HUES6 (cell line): ENCODE measurements at regions not wholly inside any gene's neighbourhood (a gene's known extent, or its start where the extent isn't known, plus 50 kb on each side); places are given as distances from the start of the nearest gene placed in this dataset.

Experiments
- H3K27ac ChIP-seq: 2 replicates; pipeline ENCODE4 v1.7.0; 2013; ENCODE audit warnings: low read depth, mild to moderate bottlenecking, low read length, inconsistent platforms
- H3K27me3 ChIP-seq: 2 replicates; pipeline ENCODE4 v1.6.1; 2013; ENCODE audit warnings: low read length; ENCODE audit not compliant: control insufficient read depth, insufficient read depth
- H3K36me3 ChIP-seq: 2 replicates; pipeline ENCODE4 v1.6.1; 2013; ENCODE audit warnings: low read length; ENCODE audit not compliant: control insufficient read depth, insufficient read depth
- H3K4me1 ChIP-seq: 2 replicates; pipeline ENCODE4 v1.6.1; 2013; ENCODE audit warnings: low read length; ENCODE audit not compliant: control insufficient read depth, insufficient read depth
- H3K4me3 ChIP-seq: 2 replicates; pipeline ENCODE4 v1.5.1; 2013; ENCODE audit warnings: low read depth, low read length
- H3K9ac ChIP-seq: one replicate; pipeline ENCODE4 v1.6.1; 2013; ENCODE audit warnings: mild to moderate bottlenecking, low read length
- H3K9me3 ChIP-seq: 2 replicates; pipeline ENCODE4 v1.6.1; 2013; ENCODE audit warnings: low read depth, low read length; ENCODE audit not compliant: control insufficient read depth, insufficient read depth

DNA sequence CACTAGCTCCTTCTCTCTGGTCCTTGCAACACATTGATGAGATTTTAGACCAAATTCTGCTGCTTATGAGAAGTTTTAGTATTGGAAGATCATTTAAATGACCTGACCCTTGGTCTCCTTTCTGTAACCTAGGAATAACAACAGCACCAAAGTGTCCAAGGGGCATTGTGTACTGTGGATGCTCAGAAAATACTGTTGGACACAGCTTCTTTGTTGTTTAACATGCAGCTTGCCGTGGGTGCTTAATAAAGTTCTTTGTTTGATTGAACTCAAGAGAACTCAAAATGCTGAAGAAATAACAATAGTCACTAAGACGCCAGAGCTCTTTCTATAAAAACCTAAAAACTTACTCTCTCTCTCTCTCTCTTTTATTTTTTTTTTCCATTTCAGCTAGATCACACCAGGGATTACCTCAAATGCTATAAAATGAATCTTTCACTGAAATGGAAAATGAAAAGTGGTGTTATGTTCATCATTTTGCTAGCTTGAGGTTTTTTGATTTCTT is 548.9 kb upstream of the CDH8 start:
- no peak overlapping the region for H3K9ac ChIP-seq
- no peaks in the 10 kb centered on the region for H3K36me3 ChIP-seq
- no peaks in the 10 kb centered on the region for H3K4me1 ChIP-seq
- H3K27ac ChIP-seq: no peak overlapping the region
- H3K4me3 ChIP-seq: no peak overlapping the region
- H3K27me3 ChIP-seq: no peaks in the 10 kb centered on the region
- H3K9me3 ChIP-seq: peaks cover 16% of the 10 kb centered on the region

DNA sequence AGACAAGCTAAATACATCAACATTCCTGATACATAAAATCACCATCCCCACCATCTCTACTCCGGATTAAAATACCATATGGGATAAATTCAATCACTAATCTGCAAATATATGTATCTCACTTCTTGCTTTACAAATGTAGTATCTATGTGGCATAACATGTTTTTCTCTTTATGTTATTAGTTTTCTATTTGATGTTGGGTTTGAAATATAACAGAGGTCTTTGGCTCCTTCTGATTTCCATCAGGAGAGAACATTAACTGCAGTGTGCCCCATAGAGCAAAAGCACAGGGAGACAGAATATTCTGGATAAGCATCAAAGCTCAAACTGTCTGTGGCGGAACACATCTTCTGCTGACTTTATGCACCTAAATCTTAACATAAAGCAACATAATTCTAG is 547.2 kb upstream of the CDH8 start:
- Histone ChIP-seq H3K4me3 (no peak overlapping the region), H3K27me3 (no peaks in the 10 kb centered on the region), H3K9ac (no peak overlapping the region), H3K4me1 (no peaks in the 10 kb centered on the region), H3K36me3 (no peaks in the 10 kb centered on the region), H3K27ac (no peak overlapping the region), H3K9me3 (peaks cover 16% of the 10 kb centered on the region)

DNA sequence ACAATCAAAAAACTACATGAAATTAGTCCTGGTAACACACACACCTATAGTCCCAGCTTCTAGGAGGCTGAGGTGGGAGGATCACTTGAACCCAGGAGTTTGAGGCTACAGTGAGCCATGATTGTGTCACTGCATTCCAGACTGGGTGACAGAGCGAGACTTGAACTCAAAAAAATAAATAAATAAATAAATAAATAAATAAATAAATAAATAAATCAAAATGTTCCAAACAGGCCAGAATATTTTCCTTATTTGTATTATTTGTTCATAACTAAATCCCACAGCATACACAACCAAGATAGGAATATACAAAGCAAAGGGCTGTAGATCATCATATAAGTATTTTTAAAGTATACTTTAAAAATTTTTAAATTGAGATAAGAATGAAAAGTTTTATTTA is 537.2 kb upstream of the CDH8 start:
- Histone ChIP-seq H3K36me3 (no peaks in the 10 kb centered on the region), H3K9ac (no peak overlapping the region), H3K27ac (no peak overlapping the region)

DNA sequence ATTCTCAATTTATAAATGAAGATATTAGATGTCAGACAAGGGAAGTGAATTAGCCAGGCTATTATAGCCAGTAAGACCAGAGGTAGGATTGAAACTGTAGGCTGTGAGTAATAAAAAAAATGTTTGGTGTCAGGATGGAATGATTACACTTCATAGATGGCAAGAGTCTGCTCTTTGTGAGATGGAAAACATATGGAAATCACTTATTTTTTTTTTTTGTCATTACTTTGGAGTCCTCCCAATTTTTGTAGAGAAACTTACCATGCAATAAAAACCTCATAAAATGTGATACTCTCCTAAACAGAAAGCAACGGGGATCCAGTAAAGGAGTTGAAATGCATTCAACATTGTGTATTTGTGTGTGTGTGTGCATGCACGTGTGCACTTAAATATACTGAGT is 532.7 kb upstream of the CDH8 start:
- Histone ChIP-seq H3K9me3 (no peaks in the 10 kb centered on the region), H3K27ac (no peak overlapping the region), H3K36me3 (no peaks in the 10 kb centered on the region), H3K9ac (no peak overlapping the region), H3K27me3 (no peaks in the 10 kb centered on the region), H3K4me1 (no peaks in the 10 kb centered on the region), H3K4me3 (no peak overlapping the region)

More for the DNA sequence above, 537.2 kb upstream of the CDH8 start:
- no peaks in the 10 kb centered on the region for H3K4me1 ChIP-seq
- H3K4me3 ChIP-seq: no peak overlapping the region
- no peaks in the 10 kb centered on the region for H3K9me3 ChIP-seq
- H3K27me3 ChIP-seq: no peaks in the 10 kb centered on the region

DNA sequence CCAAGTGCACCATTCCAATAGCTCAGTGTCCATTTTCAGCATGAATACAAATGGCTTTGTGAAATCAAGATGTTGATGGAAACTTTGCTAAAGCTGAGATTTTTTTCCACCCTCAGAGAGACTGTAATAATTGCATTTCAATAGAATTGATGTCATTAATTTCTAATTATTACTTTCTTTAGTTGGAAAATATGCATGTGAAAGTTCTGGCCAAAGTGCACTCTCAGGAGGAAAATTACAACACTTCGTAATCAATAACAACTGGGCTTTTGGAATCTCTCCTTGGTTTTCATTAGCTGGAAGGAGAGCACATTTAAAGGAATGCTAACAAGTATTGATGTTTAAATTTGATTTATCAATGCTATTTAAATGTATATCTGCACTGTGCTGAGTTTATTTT is 529.5 kb upstream of the CDH8 start:
- no peaks in the 10 kb centered on the region for H3K9me3 ChIP-seq

DNA sequence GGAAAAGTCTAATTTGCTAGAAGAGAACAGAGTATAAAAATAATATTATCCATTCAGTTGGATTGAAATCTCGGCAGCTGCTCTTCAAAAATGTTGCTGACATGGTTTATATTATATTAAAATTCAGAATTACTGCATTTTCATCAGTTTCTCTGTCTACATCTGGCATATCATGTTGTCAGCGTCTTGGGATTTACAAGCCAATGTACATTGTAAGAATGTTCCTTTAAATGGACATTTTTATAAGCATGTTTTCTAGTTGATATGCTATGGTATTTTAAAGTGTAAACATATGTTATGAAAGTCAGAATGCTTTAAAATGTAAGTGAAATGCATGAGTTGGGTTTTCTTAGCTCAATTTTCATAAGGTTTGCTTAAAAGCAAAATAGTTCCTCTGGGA is 528.1 kb upstream of the CDH8 start:
- Histone ChIP-seq H3K9me3 (no peaks in the 10 kb centered on the region), H3K4me3 (no peak overlapping the region), H3K27me3 (no peaks in the 10 kb centered on the region), H3K27ac (no peak overlapping the region), H3K36me3 (no peaks in the 10 kb centered on the region), H3K9ac (no peak overlapping the region), H3K4me1 (no peaks in the 10 kb centered on the region)

More for the DNA sequence above, 529.5 kb upstream of the CDH8 start:
- H3K4me1 ChIP-seq: no peaks in the 10 kb centered on the region
- H3K9ac ChIP-seq: no peak overlapping the region
- H3K27ac ChIP-seq: no peak overlapping the region
- H3K36me3 ChIP-seq: no peaks in the 10 kb centered on the region
- H3K4me3 ChIP-seq: no peak overlapping the region
- no peaks in the 10 kb centered on the region for H3K27me3 ChIP-seq

- Histone ChIP-seq H3K4me3 (no peak overlapping the region), H3K36me3 (no peaks in the 10 kb centered on the region), H3K9me3 (no peaks in the 10 kb centered on the region), H3K27me3 (no peaks in the 10 kb centered on the region), H3K9ac (no peak overlapping the region), H3K4me1 (no peaks in the 10 kb centered on the region), H3K27ac (no peak overlapping the region)
Observed at GRCh38 chr16:62562121-62562520, 525.9 kb upstream of the CDH8 start.

DNA sequence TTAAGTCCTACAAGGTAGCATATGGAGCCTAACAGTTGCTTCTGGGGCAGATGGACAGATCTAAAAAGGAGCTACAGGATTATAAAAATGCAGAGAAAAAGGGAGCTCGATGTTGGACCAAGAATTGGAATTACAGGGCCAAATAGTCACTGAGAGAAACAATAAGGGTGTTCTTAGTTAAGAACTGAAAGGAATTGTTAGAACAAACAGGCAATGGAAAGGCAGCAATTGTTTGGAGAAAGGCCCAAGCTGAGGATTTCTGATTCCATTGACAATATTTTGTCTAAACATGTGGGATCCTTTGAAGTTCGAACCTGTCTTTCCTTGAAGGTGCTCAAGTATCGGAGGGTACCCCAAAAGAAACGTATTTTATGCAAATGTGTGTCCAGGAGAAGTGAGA is 513.6 kb upstream of the CDH8 start:
- H3K4me1 ChIP-seq: no peaks in the 10 kb centered on the region
- no peaks in the 10 kb centered on the region for H3K9me3 ChIP-seq
- H3K4me3 ChIP-seq: no peak overlapping the region
- no peaks in the 10 kb centered on the region for H3K27me3 ChIP-seq
- H3K36me3 ChIP-seq: no peaks in the 10 kb centered on the region
- no peak overlapping the region for H3K27ac ChIP-seq
- H3K9ac ChIP-seq: no peak overlapping the region

DNA sequence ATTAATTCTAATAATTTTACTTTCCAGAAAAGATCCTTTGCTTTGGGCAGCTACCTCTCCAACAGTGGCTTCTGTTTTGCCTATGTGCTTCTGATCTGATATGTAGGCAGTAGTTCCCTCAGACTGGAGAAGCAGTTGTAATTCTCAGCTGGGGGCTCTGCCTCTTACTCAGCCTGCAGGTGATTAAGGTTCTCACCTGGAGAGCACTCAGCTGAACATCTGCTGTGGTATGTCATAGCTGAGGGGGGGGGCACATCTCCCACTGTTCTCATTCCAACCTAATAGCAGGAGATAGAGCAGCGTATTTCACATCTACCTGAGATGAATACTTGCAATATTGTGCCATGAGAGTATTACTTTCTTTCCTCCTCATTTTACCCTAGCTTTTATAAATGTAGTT is 511.9 kb upstream of the CDH8 start:
- Histone ChIP-seq H3K27me3 (no peaks in the 10 kb centered on the region), H3K9me3 (no peaks in the 10 kb centered on the region), H3K4me3 (no peak overlapping the region), H3K9ac (no peak overlapping the region), H3K27ac (no peak overlapping the region), H3K36me3 (no peaks in the 10 kb centered on the region), H3K4me1 (no peaks in the 10 kb centered on the region)

DNA sequence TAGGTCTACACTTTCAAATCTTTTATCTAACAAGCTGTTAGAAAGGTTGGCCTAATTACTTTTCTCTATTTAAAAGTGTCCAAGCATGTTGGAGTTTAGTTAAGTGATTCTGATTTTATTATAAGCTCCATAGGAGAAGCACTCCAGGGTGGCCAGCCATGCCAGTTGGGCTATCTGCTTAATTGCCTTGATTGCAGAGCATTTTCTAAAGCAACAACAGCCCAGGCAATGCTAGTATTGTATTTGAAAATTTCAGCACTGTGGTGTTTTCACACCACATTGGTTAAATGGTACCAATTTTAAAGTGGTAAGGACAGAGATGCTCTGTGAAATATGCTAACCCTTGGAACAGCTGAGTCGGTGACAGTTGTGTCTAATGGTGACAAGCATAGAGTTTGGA is 510.5 kb upstream of the CDH8 start:
- Histone ChIP-seq H3K27ac (no peak overlapping the region), H3K27me3 (no peaks in the 10 kb centered on the region), H3K9me3 (no peaks in the 10 kb centered on the region), H3K9ac (no peak overlapping the region), H3K4me1 (no peaks in the 10 kb centered on the region), H3K4me3 (no peak overlapping the region), H3K36me3 (no peaks in the 10 kb centered on the region)

GRCh38 chr16:62545039-62545438 is 508.8 kb upstream of the CDH8 start:
- no peaks in the 10 kb centered on the region for H3K36me3 ChIP-seq

GRCh38 chr16:62543516-62543915 is 507.3 kb upstream of the CDH8 start:
- H3K36me3 ChIP-seq: no peaks in the 10 kb centered on the region
- no peaks in the 10 kb centered on the region for H3K9me3 ChIP-seq
- H3K4me1 ChIP-seq: no peaks in the 10 kb centered on the region
- no peak overlapping the region for H3K4me3 ChIP-seq
- H3K27me3 ChIP-seq: no peaks in the 10 kb centered on the region
- no peak overlapping the region for H3K9ac ChIP-seq
- no peak overlapping the region for H3K27ac ChIP-seq

More at GRCh38 chr16:62545039-62545438, 508.8 kb upstream of the CDH8 start:
- Histone ChIP-seq H3K27ac (no peak overlapping the region), H3K4me3 (no peak overlapping the region), H3K9me3 (no peaks in the 10 kb centered on the region), H3K4me1 (no peaks in the 10 kb centered on the region), H3K9ac (no peak overlapping the region), H3K27me3 (no peaks in the 10 kb centered on the region)
